ENCODE measurements at regions not wholly inside any gene's neighbourhood (a gene's known extent, or its start where the extent isn't known, plus 50 kb on each side); places are given as distances from the start of the nearest gene placed in this dataset.

DNA sequence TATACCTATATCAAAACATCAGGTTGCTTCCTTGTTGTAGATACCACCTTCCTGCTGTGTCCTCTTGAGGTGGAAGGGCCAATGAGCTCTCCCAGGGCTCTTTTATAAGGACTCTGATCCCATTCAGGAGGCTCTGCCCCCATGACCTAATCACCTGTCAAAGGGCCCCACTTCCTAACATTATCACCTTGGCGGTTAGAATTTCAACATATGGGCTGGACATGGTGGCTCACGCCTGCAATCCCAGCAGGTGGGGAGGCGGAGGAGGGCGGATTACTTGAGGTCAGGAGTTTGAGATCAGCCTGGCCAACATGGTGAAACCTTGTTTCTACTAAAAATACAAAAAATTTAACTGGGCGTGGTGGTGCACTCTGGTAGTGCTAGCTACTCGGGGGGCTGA, 86.4 kb downstream of the HAPSTR1 start:
- TF ChIP-seq SIN3A (IDR thresholded peaks at IDR 0.05; ENCODE audit: borderline replicate concordance, insufficient read depth, low read depth, low read length): no peak
- TF ChIP-seq, protein P1, sequence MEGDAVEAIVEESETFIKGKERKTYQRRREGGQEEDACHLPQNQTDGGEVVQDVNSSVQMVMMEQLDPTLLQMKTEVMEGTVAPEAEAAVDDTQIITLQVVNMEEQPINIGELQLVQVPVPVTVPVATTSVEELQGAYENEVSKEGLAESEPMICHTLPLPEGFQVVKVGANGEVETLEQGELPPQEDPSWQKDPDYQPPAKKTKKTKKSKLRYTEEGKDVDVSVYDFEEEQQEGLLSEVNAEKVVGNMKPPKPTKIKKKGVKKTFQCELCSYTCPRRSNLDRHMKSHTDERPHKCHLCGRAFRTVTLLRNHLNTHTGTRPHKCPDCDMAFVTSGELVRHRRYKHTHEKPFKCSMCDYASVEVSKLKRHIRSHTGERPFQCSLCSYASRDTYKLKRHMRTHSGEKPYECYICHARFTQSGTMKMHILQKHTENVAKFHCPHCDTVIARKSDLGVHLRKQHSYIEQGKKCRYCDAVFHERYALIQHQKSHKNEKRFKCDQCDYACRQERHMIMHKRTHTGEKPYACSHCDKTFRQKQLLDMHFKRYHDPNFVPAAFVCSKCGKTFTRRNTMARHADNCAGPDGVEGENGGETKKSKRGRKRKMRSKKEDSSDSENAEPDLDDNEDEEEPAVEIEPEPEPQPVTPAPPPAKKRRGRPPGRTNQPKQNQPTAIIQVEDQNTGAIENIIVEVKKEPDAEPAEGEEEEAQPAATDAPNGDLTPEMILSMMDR (IDR thresholded peaks at IDR 0.05): no peak
- no peak for TF ChIP-seq TCF7L2 (IDR thresholded peaks at IDR 0.05; ENCODE audit: low read depth, low read length)
- no peak overlapping the region for H3K4me3 ChIP-seq (ENCODE audit: low read depth in 2 of 2, low read length in 2 of 2)
- H3K36me3 ChIP-seq (ENCODE audit: control insufficient read depth, insufficient read depth, low read length): no peaks in the 10 kb centered on the region
- no TSS peak for BruUV-seq (replicated peaks)
- H3K4me1 ChIP-seq (ENCODE audit: control insufficient read depth, insufficient read depth, low read length): no peaks in the 10 kb centered on the region
- DNase-seq (ENCODE audit: low read depth, low spot score) (no peak), ATAC-seq (no peak)
- intact Hi-C loops (cut with micrococcal nuclease; ENCODE audit: unreplicated experiment) (no loop called here), in situ Hi-C loops (cut with HindIII; ENCODE audit: low pct_unique_long_range_greater_than_20kb, low sequenced_read_pairs) (no loop called here)
- H3K27me3 ChIP-seq (ENCODE audit: control insufficient read depth, insufficient read depth, low read length): no peaks in the 10 kb centered on the region
- no peak overlapping the region for H3K27ac ChIP-seq (ENCODE audit: low read length)
- H3K9me3 ChIP-seq (ENCODE audit: control insufficient read depth, insufficient read depth, low read depth, low read length): no peaks in the 10 kb centered on the region
- POLR2A ChIA-PET: no interaction called here
- CTCF ChIA-PET: interaction anchor here (0.6 kb wide), 1 partner anchor 46 kb away, joined by 5 read pairs; no protein-coding TSS in a partner anchor

DNA sequence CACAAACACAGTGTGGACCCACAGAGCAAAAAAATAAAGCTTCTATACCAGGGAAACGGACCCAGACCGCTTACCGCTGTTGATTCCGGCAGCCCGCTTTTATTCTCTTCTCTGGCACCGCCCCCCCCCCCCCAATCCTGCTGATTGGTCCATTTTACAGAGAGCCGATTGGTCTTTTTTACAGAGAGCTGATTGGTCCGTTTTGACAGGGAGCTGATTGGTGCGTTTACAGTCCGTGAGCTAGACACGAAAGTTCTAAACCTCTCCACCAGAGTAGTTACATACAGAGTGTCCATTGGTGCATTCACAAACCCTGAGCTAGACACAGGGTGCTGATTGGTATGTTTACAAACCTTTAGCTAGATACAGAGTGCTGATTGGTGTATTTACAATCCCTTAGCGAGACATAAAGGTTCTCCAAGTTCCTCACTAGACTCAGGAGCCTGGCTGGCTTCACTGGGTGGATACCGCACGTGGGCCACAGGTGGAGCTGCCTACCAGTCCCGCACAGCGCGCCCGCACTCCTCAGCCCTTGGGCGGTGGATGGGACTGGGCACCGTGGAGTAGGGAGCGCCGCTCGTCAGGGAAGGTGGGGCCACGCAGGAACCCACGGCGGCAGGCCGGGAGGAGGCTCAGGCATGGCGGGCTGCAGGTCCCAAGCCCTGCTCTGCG, 92.4 kb downstream of the HAPSTR1 start:
- Histone ChIP-seq H3K4me3 (ENCODE audit: low read depth in 2 of 2, low read length in 2 of 2) (no peak overlapping the region), H3K4me1 (ENCODE audit: control insufficient read depth, insufficient read depth, low read length) (no peaks in the 10 kb centered on the region), H3K27me3 (ENCODE audit: control insufficient read depth, insufficient read depth, low read length) (no peaks in the 10 kb centered on the region), H3K27ac (ENCODE audit: low read length) (no peak overlapping the region), H3K36me3 (ENCODE audit: control insufficient read depth, insufficient read depth, low read length) (no peaks in the 10 kb centered on the region), H3K9me3 (ENCODE audit: control insufficient read depth, insufficient read depth, low read depth, low read length) (no peaks in the 10 kb centered on the region)
- CTCF ChIA-PET: interaction anchor here (0.6 kb wide), 1 partner anchor 35 kb away, joined by 5 read pairs; no protein-coding TSS in a partner anchor
- no peak for DNase-seq (ENCODE audit: low read depth, low spot score)
- no peak for ATAC-seq
- TF ChIP-seq, protein P2, sequence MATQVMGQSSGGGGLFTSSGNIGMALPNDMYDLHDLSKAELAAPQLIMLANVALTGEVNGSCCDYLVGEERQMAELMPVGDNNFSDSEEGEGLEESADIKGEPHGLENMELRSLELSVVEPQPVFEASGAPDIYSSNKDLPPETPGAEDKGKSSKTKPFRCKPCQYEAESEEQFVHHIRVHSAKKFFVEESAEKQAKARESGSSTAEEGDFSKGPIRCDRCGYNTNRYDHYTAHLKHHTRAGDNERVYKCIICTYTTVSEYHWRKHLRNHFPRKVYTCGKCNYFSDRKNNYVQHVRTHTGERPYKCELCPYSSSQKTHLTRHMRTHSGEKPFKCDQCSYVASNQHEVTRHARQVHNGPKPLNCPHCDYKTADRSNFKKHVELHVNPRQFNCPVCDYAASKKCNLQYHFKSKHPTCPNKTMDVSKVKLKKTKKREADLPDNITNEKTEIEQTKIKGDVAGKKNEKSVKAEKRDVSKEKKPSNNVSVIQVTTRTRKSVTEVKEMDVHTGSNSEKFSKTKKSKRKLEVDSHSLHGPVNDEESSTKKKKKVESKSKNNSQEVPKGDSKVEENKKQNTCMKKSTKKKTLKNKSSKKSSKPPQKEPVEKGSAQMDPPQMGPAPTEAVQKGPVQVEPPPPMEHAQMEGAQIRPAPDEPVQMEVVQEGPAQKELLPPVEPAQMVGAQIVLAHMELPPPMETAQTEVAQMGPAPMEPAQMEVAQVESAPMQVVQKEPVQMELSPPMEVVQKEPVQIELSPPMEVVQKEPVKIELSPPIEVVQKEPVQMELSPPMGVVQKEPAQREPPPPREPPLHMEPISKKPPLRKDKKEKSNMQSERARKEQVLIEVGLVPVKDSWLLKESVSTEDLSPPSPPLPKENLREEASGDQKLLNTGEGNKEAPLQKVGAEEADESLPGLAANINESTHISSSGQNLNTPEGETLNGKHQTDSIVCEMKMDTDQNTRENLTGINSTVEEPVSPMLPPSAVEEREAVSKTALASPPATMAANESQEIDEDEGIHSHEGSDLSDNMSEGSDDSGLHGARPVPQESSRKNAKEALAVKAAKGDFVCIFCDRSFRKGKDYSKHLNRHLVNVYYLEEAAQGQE (IDR thresholded peaks at IDR 0.05; ENCODE audit: insufficient read depth in 1 of 2, low read depth in 2 of 2, low read length in 1 of 2): no peak
- intact Hi-C loops (cut with micrococcal nuclease; ENCODE audit: unreplicated experiment): no loop called here
- POLR2A ChIA-PET: interaction anchor here (0.7 kb wide), 1 partner anchor 181 kb away, joined by 3 read pairs; no protein-coding TSS in a partner anchor
- no TSS peak for BruUV-seq (replicated peaks)
- in situ Hi-C loops (cut with HindIII; ENCODE audit: low pct_unique_long_range_greater_than_20kb, low sequenced_read_pairs): no loop called here

DNA sequence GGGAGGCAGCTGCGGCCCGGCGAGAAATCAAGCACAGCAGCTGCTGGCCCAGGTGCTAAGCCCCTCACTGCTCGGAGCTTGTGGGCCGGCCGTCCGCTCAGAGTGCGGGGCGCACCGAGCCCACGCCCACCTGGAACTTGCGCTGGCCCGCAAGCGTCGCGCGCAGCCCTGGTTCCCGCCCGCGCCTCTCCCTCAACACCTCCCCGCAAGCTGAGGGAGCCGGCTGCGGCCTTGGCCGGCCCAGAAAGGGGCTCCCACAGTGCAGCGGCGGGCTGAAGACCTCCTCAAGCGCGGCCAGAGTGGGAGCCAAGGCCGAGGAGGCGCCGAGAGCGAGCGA, 92.9 kb downstream of the HAPSTR1 start:
- TF ChIP-seq POLR2AphosphoS5 (IDR thresholded peaks at IDR 0.05; ENCODE audit: low read depth, low read length) (no peak), TCF7L2 (IDR thresholded peaks at IDR 0.05; ENCODE audit: low read depth, low read length) (no peak), SIN3A (IDR thresholded peaks at IDR 0.05; ENCODE audit: borderline replicate concordance, insufficient read depth, low read depth, low read length) (no peak)
- TF ChIP-seq, protein P1 (IDR thresholded peaks at IDR 0.05): no peak
- TF ChIP-seq, protein P2 (IDR thresholded peaks at IDR 0.05; ENCODE audit: insufficient read depth in 1 of 2, low read depth in 2 of 2, low read length in 1 of 2): no peak
- POLR2A ChIA-PET: no interaction called here

More for the DNA sequence above, 92.9 kb downstream of the HAPSTR1 start:
- Histone ChIP-seq H3K36me3 (ENCODE audit: control insufficient read depth, insufficient read depth, low read length) (no peaks in the 10 kb centered on the region), H3K9me3 (ENCODE audit: control insufficient read depth, insufficient read depth, low read depth, low read length) (no peaks in the 10 kb centered on the region), H3K4me3 (ENCODE audit: low read depth in 2 of 2, low read length in 2 of 2) (no peak overlapping the region), H3K27ac (ENCODE audit: low read length) (no peak overlapping the region), H3K27me3 (ENCODE audit: control insufficient read depth, insufficient read depth, low read length) (no peaks in the 10 kb centered on the region), H3K4me1 (ENCODE audit: control insufficient read depth, insufficient read depth, low read length) (no peaks in the 10 kb centered on the region)
- intact Hi-C loops (cut with micrococcal nuclease; ENCODE audit: unreplicated experiment): no loop called here
- no TSS peak for BruUV-seq (replicated peaks)
- in situ Hi-C loops (cut with HindIII; ENCODE audit: low pct_unique_long_range_greater_than_20kb, low sequenced_read_pairs): no loop called here
- CTCF ChIA-PET: interaction anchor here (0.6 kb wide), 1 partner anchor 34 kb away, joined by 5 read pairs; no protein-coding TSS in a partner anchor
- DNase-seq (ENCODE audit: low read depth, low spot score) (no peak), ATAC-seq (no peak)
